Suprapubic skin (tissue), 4 donors: ENCODE measurements at regions not wholly inside any gene's neighbourhood (a gene's known extent, or its start where the extent isn't known, plus 50 kb on each side); places are given as distances from the start of the nearest gene placed in this dataset.

Experiments
- DNase-seq, 2 donors: peaks; one replicate each; pipeline ENCODE4 v3.0.0-alpha.2; 2019; ENCODE audit warnings: low spot score in 2 of 2
- H3K27ac ChIP-seq: fragments of 200-600 bp; sonication (generic); one replicate; pipeline ENCODE4 v1.5.1; 2019
- H3K27me3 ChIP-seq: fragments of 200-600 bp; sonication (generic); one replicate; pipeline ENCODE4 v1.5.1; 2019
- H3K36me3 ChIP-seq: fragments of 200-600 bp; sonication (generic); one replicate; pipeline ENCODE4 v1.5.1; 2019
- H3K4me1 ChIP-seq: fragments of 200-600 bp; sonication (generic); one replicate; pipeline ENCODE4 v1.5.1; 2019
- H3K4me3 ChIP-seq: fragments of 200-600 bp; sonication (generic); one replicate; pipeline ENCODE4 v1.5.1; 2019; ENCODE audit warnings: mild to moderate bottlenecking
- H3K9me3 ChIP-seq: fragments of 200-600 bp; sonication (generic); one replicate; pipeline ENCODE4 v1.5.1; 2019
- CTCF ChIP-seq, 2 donors: fragments of 200-600 bp in 1 of 2; fragments of 450-650 bp in 1 of 2; sonication (generic) in 1 of 2; IDR thresholded peaks; one replicate each; pipeline ENCODE4 v1.5.1; 2016 to 2019; ENCODE audit warnings: antibody characterized with exemption in 2 of 2, mild to moderate bottlenecking in 1 of 2, moderate library complexity in 1 of 2
- EP300 ChIP-seq: sonication (generic); formaldehyde crosslinking; IDR thresholded peaks from one replicate; pipeline ENCODE4 v1.6.1; 2017; ENCODE audit warnings: antibody characterized with exemption
- POLR2A ChIP-seq, 2 donors: fragments of 450-650 bp; IDR thresholded peaks; one replicate each; pipeline ENCODE4 v1.6.1; 2017; ENCODE audit warnings: antibody characterized with exemption in 2 of 2, mild to moderate bottlenecking in 2 of 2, moderate library complexity in 2 of 2
- POLR2AphosphoS5 ChIP-seq, 3 donors: sonication (generic); formaldehyde crosslinking; IDR thresholded peaks; one replicate each; pipeline ENCODE4 v1.6.1; 2017; ENCODE audit warnings: antibody characterized with exemption in 3 of 3
- WGBS: methylation state at CpG from one replicate; pipeline ENCODE4 v1.1.5; 2018; 5-methylcytosine and 5-hydroxymethylcytosine counted together

- no peak for DNase-seq
- Histone ChIP-seq H3K4me1 (no peaks in the 10 kb centered on the region), H3K27ac (no peak overlapping the region), H3K4me3 (no peak overlapping the region), H3K36me3 (no peaks in the 10 kb centered on the region), H3K9me3 (no peaks in the 10 kb centered on the region), H3K27me3 (no peaks in the 10 kb centered on the region)
- WGBS: 79% methylated on average over 9 of the region's 9 CpGs
- TF ChIP-seq POLR2AphosphoS5 (IDR thresholded peaks at IDR 0.05) (no peak), CTCF (IDR thresholded peaks at IDR 0.05) (no peak), EP300 (no peak), POLR2A (IDR thresholded peaks at IDR 0.05) (no peak)
These were observed 126.0 kb upstream of the NRBF2 start for GRCh38 chr10:63007112-63007511.

GRCh38 chr10:63005246-63005645 lies 127.9 kb upstream of the NRBF2 start:
- no peaks in the 10 kb centered on the region for H3K36me3 ChIP-seq
- TF ChIP-seq CTCF (IDR thresholded peaks at IDR 0.05): no peak
- TF ChIP-seq EP300: no peak
- no peak for TF ChIP-seq POLR2A (IDR thresholded peaks at IDR 0.05)
- no peak for TF ChIP-seq POLR2AphosphoS5 (IDR thresholded peaks at IDR 0.05)
- H3K4me1 ChIP-seq: no peaks in the 10 kb centered on the region
- DNase-seq: no peak
- 63% methylated on average over 3 of the region's 3 CpGs for WGBS
- H3K27me3 ChIP-seq: no peaks in the 10 kb centered on the region
- H3K27ac ChIP-seq: no peak overlapping the region
- no peaks in the 10 kb centered on the region for H3K9me3 ChIP-seq
- H3K4me3 ChIP-seq: no peak overlapping the region

GRCh38 chr10:63003816-63004453 lies 129.2 kb upstream of the NRBF2 start:
- Histone ChIP-seq H3K9me3 (no peaks in the 10 kb centered on the region), H3K4me3 (no peak overlapping the region), H3K27me3 (no peaks in the 10 kb centered on the region), H3K27ac (no peak overlapping the region), H3K36me3 (no peaks in the 10 kb centered on the region), H3K4me1 (no peaks in the 10 kb centered on the region)
- 52% methylated on average over 5 of the region's 5 CpGs for WGBS
- DNase-seq: no peak
- no peak for TF ChIP-seq POLR2AphosphoS5 (IDR thresholded peaks at IDR 0.05)
- TF ChIP-seq POLR2A (IDR thresholded peaks at IDR 0.05): no peak
- no peak for TF ChIP-seq EP300
- TF ChIP-seq CTCF (IDR thresholded peaks at IDR 0.05): no peak

- TF ChIP-seq POLR2A (IDR thresholded peaks at IDR 0.05) (no peak), POLR2AphosphoS5 (IDR thresholded peaks at IDR 0.05) (no peak), EP300 (no peak), CTCF (IDR thresholded peaks at IDR 0.05) (no peak)
- H3K9me3 ChIP-seq: no peaks in the 10 kb centered on the region
- H3K4me1 ChIP-seq: peaks cover 14% of the 10 kb centered on the region
- H3K4me3 ChIP-seq: no peak overlapping the region
- DNase-seq: no peak
- no peak overlapping the region for H3K27ac ChIP-seq
- 33% methylated on average over 3 of the region's 3 CpGs for WGBS
- no peaks in the 10 kb centered on the region for H3K36me3 ChIP-seq
- no peaks in the 10 kb centered on the region for H3K27me3 ChIP-seq
These were observed 136.2 kb upstream of the NRBF2 start for GRCh38 chr10:62996925-62997324.

- Histone ChIP-seq H3K27ac (no peak overlapping the region), H3K9me3 (no peaks in the 10 kb centered on the region), H3K36me3 (no peaks in the 10 kb centered on the region), H3K4me1 (peaks cover 16% of the 10 kb centered on the region), H3K4me3 (no peak overlapping the region), H3K27me3 (no peaks in the 10 kb centered on the region)
- TF ChIP-seq CTCF (IDR thresholded peaks at IDR 0.05) (no peak), EP300 (no peak), POLR2A (IDR thresholded peaks at IDR 0.05) (no peak), POLR2AphosphoS5 (IDR thresholded peaks at IDR 0.05) (no peak)
- WGBS: 49% methylated on average over 1 of the region's 1 CpG
- DNase-seq: no peak
These were observed 136.6 kb upstream of the NRBF2 start for GRCh38 chr10:62996516-62996915.
